Activated naive CD4-positive, alpha-beta T cell treated with anti-CD3 and anti-CD28 coated beads, Interleukin-2, amount 10 ng/mL, durations not matched to agents 7 days and 5 days (primary cell): ENCODE measurements at regions not wholly inside any gene's neighbourhood (a gene's known extent, or its start where the extent isn't known, plus 50 kb on each side); places are given as distances from the start of the nearest gene placed in this dataset.

Source experiments
- CTCF ChIA-PET: fragments of 350-600 bp; sonication (Branson Sonifier 250); formaldehyde crosslinking; loops from one replicate; lab custom pipeline; 2021; ENCODE audit warnings: antibody characterized with exemption; lab: Charles Lee
- DNase-seq: peaks from one replicate; pipeline ENCODE4 v3.0.0-alpha.2; 2020
- H3K27ac Mint-ChIP-seq: one replicate; pipeline ENCODE4 v1.8.0; 2021; ENCODE audit warnings: mild to moderate bottlenecking, moderate library complexity, mixed read lengths
- H3K27me3 Mint-ChIP-seq: one replicate; pipeline ENCODE4 v1.8.0; 2021; ENCODE audit warnings: mild to moderate bottlenecking, mixed read lengths
- H3K36me3 Mint-ChIP-seq: one replicate; pipeline ENCODE4 v1.8.0; 2021; ENCODE audit warnings: mixed read lengths
- H3K4me1 Mint-ChIP-seq: one replicate; pipeline ENCODE4 v1.8.0; 2021; ENCODE audit warnings: mixed read lengths
- H3K4me3 Mint-ChIP-seq: one replicate; pipeline ENCODE4 v1.8.0; 2021; ENCODE audit warnings: mild to moderate bottlenecking, moderate library complexity, mixed read lengths
- H3K9me3 Mint-ChIP-seq: one replicate; pipeline ENCODE4 v1.8.0; 2021; ENCODE audit warnings: mixed read lengths

- Mint-ChIP-seq H3K9me3 (peaks cover 5% of the 10 kb centered on the region), H3K27me3 (no peaks in the 10 kb centered on the region), H3K36me3 (no peaks in the 10 kb centered on the region), H3K4me3 (no peak overlapping the region), H3K4me1 (no peaks in the 10 kb centered on the region), H3K27ac (no peak overlapping the region)
- no peak for DNase-seq
- CTCF ChIA-PET = no interaction called here
Measured at GRCh38 chr13:83825676-83826075, 56.6 kb downstream of the SLITRK1 start.

- Mint-ChIP-seq H3K36me3 (no peaks in the 10 kb centered on the region), H3K9me3 (peaks cover 5% of the 10 kb centered on the region), H3K27me3 (no peaks in the 10 kb centered on the region), H3K4me1 (no peaks in the 10 kb centered on the region), H3K27ac (no peak overlapping the region), H3K4me3 (no peak overlapping the region)
- DNase-seq = no peak
- CTCF ChIA-PET = no interaction called here
Measured at GRCh38 chr13:83824560-83824959, 57.7 kb downstream of the SLITRK1 start.

GRCh38 chr13:83824120-83824519 lies 58.2 kb downstream of the SLITRK1 start:
- DNase-seq = no peak
- H3K27ac Mint-ChIP-seq = no peak overlapping the region
- CTCF ChIA-PET = no interaction called here
- no peak overlapping the region for H3K4me3 Mint-ChIP-seq
- H3K27me3 Mint-ChIP-seq = no peaks in the 10 kb centered on the region
- H3K4me1 Mint-ChIP-seq = no peaks in the 10 kb centered on the region
- H3K36me3 Mint-ChIP-seq = no peaks in the 10 kb centered on the region
- H3K9me3 Mint-ChIP-seq = peaks cover 5% of the 10 kb centered on the region

- DNase-seq = no peak
- no peak overlapping the region for H3K27ac Mint-ChIP-seq
- no peak overlapping the region for H3K4me3 Mint-ChIP-seq
- no peaks in the 10 kb centered on the region for H3K36me3 Mint-ChIP-seq
- peaks cover 7% of the 10 kb centered on the region for H3K9me3 Mint-ChIP-seq
- no peaks in the 10 kb centered on the region for H3K27me3 Mint-ChIP-seq
- H3K4me1 Mint-ChIP-seq = no peaks in the 10 kb centered on the region
- CTCF ChIA-PET = no interaction called here
Measured at GRCh38 chr13:83819611-83820010, 62.7 kb downstream of the SLITRK1 start.

- peaks cover 7% of the 10 kb centered on the region for H3K9me3 Mint-ChIP-seq
- DNase-seq = no peak
- no peaks in the 10 kb centered on the region for H3K4me1 Mint-ChIP-seq
- CTCF ChIA-PET = no interaction called here
- no peak overlapping the region for H3K4me3 Mint-ChIP-seq
- no peaks in the 10 kb centered on the region for H3K36me3 Mint-ChIP-seq
- no peaks in the 10 kb centered on the region for H3K27me3 Mint-ChIP-seq
- H3K27ac Mint-ChIP-seq = no peak overlapping the region
Measured at GRCh38 chr13:83819156-83819555, 63.1 kb downstream of the SLITRK1 start.

- Mint-ChIP-seq H3K36me3 (no peaks in the 10 kb centered on the region), H3K4me1 (no peaks in the 10 kb centered on the region), H3K27ac (no peak overlapping the region), H3K4me3 (no peak overlapping the region), H3K27me3 (no peaks in the 10 kb centered on the region), H3K9me3 (peaks cover 2% of the 10 kb centered on the region)
- CTCF ChIA-PET = interaction anchor here (0.6 kb wide), 1 partner anchor 1283 kb away, joined by 3 read pairs; no protein-coding TSS in a partner anchor
- no peak for DNase-seq
Measured at GRCh38 chr13:83816081-83816480, 66.2 kb downstream of the SLITRK1 start.

GRCh38 chr13:83815598-83815997 lies 66.7 kb downstream of the SLITRK1 start:
- CTCF ChIA-PET = no interaction called here
- no peak overlapping the region for H3K27ac Mint-ChIP-seq
- no peaks in the 10 kb centered on the region for H3K36me3 Mint-ChIP-seq

GRCh38 chr13:83810136-83810535 lies 72.1 kb downstream of the SLITRK1 start:
- no peaks in the 10 kb centered on the region for H3K4me1 Mint-ChIP-seq
- H3K4me3 Mint-ChIP-seq = no peak overlapping the region
- no peaks in the 10 kb centered on the region for H3K9me3 Mint-ChIP-seq
- H3K27ac Mint-ChIP-seq = no peak overlapping the region
- no peaks in the 10 kb centered on the region for H3K36me3 Mint-ChIP-seq
- H3K27me3 Mint-ChIP-seq = no peaks in the 10 kb centered on the region
- DNase-seq = no peak
- CTCF ChIA-PET = no interaction called here

More at GRCh38 chr13:83815598-83815997, 66.7 kb downstream of the SLITRK1 start:
- DNase-seq = no peak
- Mint-ChIP-seq H3K4me1 (no peaks in the 10 kb centered on the region), H3K9me3 (peaks cover 2% of the 10 kb centered on the region), H3K4me3 (no peak overlapping the region), H3K27me3 (no peaks in the 10 kb centered on the region)

GRCh38 chr13:83804356-83804962 lies 77.8 kb downstream of the SLITRK1 start:
- CTCF ChIA-PET = no interaction called here
- H3K36me3 Mint-ChIP-seq = no peaks in the 10 kb centered on the region
- H3K4me1 Mint-ChIP-seq = no peaks in the 10 kb centered on the region
- DNase-seq = no peak
- H3K27me3 Mint-ChIP-seq = no peaks in the 10 kb centered on the region
- H3K27ac Mint-ChIP-seq = no peak overlapping the region
- H3K9me3 Mint-ChIP-seq = no peaks in the 10 kb centered on the region
- H3K4me3 Mint-ChIP-seq = no peak overlapping the region

GRCh38 chr13:83798731-83799130 lies 83.5 kb downstream of the SLITRK1 start:
- DNase-seq = no peak
- H3K4me1 Mint-ChIP-seq = no peaks in the 10 kb centered on the region
- no peaks in the 10 kb centered on the region for H3K9me3 Mint-ChIP-seq
- no peak overlapping the region for H3K27ac Mint-ChIP-seq
- no peak overlapping the region for H3K4me3 Mint-ChIP-seq
- H3K36me3 Mint-ChIP-seq = no peaks in the 10 kb centered on the region
- CTCF ChIA-PET = no interaction called here
- no peaks in the 10 kb centered on the region for H3K27me3 Mint-ChIP-seq

- Mint-ChIP-seq H3K36me3 (no peaks in the 10 kb centered on the region), H3K27ac (no peak overlapping the region), H3K4me1 (no peaks in the 10 kb centered on the region), H3K4me3 (no peak overlapping the region), H3K27me3 (no peaks in the 10 kb centered on the region), H3K9me3 (no peaks in the 10 kb centered on the region)
- DNase-seq = no peak
- CTCF ChIA-PET = no interaction called here
Measured at GRCh38 chr13:83796364-83796763, 85.9 kb downstream of the SLITRK1 start.

- Mint-ChIP-seq H3K27me3 (no peaks in the 10 kb centered on the region), H3K4me3 (no peak overlapping the region), H3K36me3 (no peaks in the 10 kb centered on the region), H3K27ac (no peak overlapping the region), H3K4me1 (no peaks in the 10 kb centered on the region), H3K9me3 (no peaks in the 10 kb centered on the region)
- CTCF ChIA-PET = no interaction called here
- DNase-seq = no peak
Measured at GRCh38 chr13:83794583-83794982, 87.7 kb downstream of the SLITRK1 start.

- peaks cover 2% of the 10 kb centered on the region for H3K9me3 Mint-ChIP-seq
- no peaks in the 10 kb centered on the region for H3K4me1 Mint-ChIP-seq
- no peaks in the 10 kb centered on the region for H3K36me3 Mint-ChIP-seq
- H3K27ac Mint-ChIP-seq = no peak overlapping the region
- H3K4me3 Mint-ChIP-seq = no peak overlapping the region
- CTCF ChIA-PET = no interaction called here
- H3K27me3 Mint-ChIP-seq = no peaks in the 10 kb centered on the region
- DNase-seq = no peak
Measured at GRCh38 chr13:83780227-83780626, 102.0 kb downstream of the SLITRK1 start.

GRCh38 chr13:83773961-83774360 lies 108.3 kb downstream of the SLITRK1 start:
- no peak for DNase-seq
- peaks cover 4% of the 10 kb centered on the region for H3K9me3 Mint-ChIP-seq
- H3K4me1 Mint-ChIP-seq = no peaks in the 10 kb centered on the region
- H3K27me3 Mint-ChIP-seq = no peaks in the 10 kb centered on the region
- H3K36me3 Mint-ChIP-seq = no peaks in the 10 kb centered on the region
- no peak overlapping the region for H3K27ac Mint-ChIP-seq
- H3K4me3 Mint-ChIP-seq = no peak overlapping the region
- CTCF ChIA-PET = no interaction called here

- Mint-ChIP-seq H3K4me3 (no peak overlapping the region), H3K4me1 (no peaks in the 10 kb centered on the region), H3K27me3 (no peaks in the 10 kb centered on the region), H3K36me3 (no peaks in the 10 kb centered on the region), H3K9me3 (no peaks in the 10 kb centered on the region), H3K27ac (no peak overlapping the region)
- CTCF ChIA-PET = no interaction called here
- no peak for DNase-seq
Measured at GRCh38 chr13:83765796-83766195, 116.5 kb downstream of the SLITRK1 start.

GRCh38 chr13:83761631-83762030 lies 120.6 kb downstream of the SLITRK1 start:
- H3K36me3 Mint-ChIP-seq = no peaks in the 10 kb centered on the region
- no peaks in the 10 kb centered on the region for H3K27me3 Mint-ChIP-seq
- CTCF ChIA-PET = no interaction called here
- no peak overlapping the region for H3K27ac Mint-ChIP-seq
- no peaks in the 10 kb centered on the region for H3K4me1 Mint-ChIP-seq
- no peak for DNase-seq
- H3K9me3 Mint-ChIP-seq = peaks cover 11% of the 10 kb centered on the region
- no peak overlapping the region for H3K4me3 Mint-ChIP-seq
